ENCODE measurements at regions not wholly inside any gene's neighbourhood (a gene's known extent, or its start where the extent isn't known, plus 50 kb on each side); places are given as distances from the start of the nearest gene placed in this dataset.

DNA sequence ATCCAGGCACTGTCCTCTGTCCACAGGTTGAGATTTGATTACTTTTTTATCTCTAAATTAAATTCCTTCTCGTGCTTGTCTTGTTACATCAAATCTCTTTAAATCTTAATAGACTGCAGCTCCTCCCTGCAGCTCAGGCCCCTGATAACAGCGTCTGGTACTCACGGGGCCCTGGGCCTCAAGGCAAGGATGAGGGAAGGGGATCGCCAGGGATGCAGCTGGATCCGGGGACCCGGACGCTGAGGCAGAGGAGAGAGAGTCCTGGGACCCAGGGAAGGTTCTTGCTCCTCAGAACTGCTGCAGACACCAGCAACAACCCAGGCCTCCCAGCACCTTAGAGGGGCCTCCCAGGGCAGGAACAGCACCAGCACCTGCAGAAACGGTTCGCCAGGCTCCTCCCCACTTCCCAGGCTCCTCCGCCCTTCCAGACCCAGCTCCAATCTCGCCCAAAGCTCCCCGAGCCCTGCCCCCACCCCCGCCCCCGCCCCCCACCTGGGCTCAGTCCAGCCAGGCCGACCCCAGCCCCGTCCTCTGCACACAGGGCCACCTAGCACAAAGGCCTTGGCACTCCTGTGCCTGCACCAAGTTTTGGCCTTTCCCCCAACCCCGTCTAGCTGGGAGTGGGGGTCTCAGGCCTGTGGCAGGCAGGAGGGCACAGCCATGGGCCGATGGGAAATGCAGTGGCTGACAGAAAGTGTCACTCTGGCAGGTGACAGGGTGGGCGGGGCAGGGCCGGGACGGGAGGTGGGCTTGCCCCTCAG, 60.3 kb upstream of the GALNT9 start:
- no peak for DNase-seq (ENCODE audit: low read depth)
- no peak overlapping the region for H3K9ac ChIP-seq (ENCODE audit: low read length)
- H3K27me3 ChIP-seq (replicated peaks; ENCODE audit: control insufficient read depth, insufficient read depth, low read length), result peaks cover 53% of the 10 kb centered on the region
- no peaks in the 10 kb centered on the region for H3K4me1 ChIP-seq (ENCODE audit: control insufficient read depth, insufficient read depth, low read length)
- H3K9me3 ChIP-seq (ENCODE audit: control insufficient read depth, low read length), result no peaks in the 10 kb centered on the region
- H3K4me3 ChIP-seq (ENCODE audit: low read length), result no peak overlapping the region
- H3K36me3 ChIP-seq (ENCODE audit: control insufficient read depth, insufficient read depth, low read length, severe bottlenecking), result no peaks in the 10 kb centered on the region

DNA sequence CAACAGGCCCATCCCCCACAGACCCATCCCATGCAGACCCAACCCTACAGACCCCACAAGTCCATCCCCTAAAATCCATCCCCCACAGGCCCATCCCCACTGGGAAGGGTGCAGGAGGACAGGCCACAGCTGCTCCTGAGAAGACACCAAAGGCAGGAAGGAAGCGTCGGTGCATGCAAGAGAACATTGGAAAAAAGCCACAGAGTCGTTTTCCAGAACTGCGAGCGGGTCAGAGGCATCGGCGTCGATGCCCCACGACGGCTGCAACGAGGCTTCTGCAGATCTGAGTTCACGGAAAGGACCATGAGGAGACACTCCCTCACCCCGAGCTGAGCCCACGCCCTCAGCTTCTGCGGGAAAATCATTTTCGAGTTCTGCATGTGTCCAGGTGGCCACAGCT, 59.6 kb upstream of the GALNT9 start:
- Histone ChIP-seq H3K4me3 (ENCODE audit: low read length) (no peak overlapping the region), H3K4me1 (ENCODE audit: control insufficient read depth, insufficient read depth, low read length) (no peaks in the 10 kb centered on the region), H3K27me3 (replicated peaks; ENCODE audit: control insufficient read depth, insufficient read depth, low read length) (peaks cover 53% of the 10 kb centered on the region), H3K36me3 (ENCODE audit: control insufficient read depth, insufficient read depth, low read length, severe bottlenecking) (no peaks in the 10 kb centered on the region), H3K9ac (ENCODE audit: low read length) (no peak overlapping the region), H3K9me3 (ENCODE audit: control insufficient read depth, low read length) (no peaks in the 10 kb centered on the region)
- DNase-seq (ENCODE audit: low read depth), result no peak

DNA sequence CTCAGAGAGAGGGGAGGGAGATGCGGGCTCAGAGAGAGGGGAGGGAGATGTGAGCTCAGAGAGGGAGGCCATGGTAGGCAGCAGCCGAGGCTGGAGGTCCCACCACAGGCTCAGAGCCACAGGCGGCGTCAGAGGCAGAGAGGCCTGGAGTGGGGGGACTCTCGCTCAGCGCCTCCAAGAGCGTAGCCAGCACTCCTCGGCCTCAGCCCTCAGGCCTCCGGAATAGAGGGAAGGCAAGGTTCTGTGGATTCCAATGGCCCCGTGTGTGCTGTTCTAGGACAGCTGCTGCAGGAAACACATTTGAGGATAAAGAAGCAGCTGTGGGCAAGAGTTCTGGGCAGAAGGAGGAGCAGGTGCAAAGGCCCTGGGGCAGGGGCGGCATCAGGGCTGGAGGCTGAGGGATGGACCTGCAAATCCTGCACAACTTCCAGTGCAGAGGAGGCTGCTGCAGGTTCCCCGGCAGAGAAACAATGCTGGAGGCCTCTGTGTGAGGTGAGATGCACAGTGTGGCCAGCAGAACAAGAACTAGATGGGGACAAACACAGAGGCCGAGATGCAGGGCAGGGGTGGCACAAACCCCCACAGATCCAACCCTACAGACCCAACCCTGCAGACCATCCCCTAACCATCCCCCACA, 59.1 kb upstream of the GALNT9 start:
- H3K36me3 ChIP-seq (ENCODE audit: control insufficient read depth, insufficient read depth, low read length, severe bottlenecking), result no peaks in the 10 kb centered on the region
- H3K4me3 ChIP-seq (ENCODE audit: low read length), result no peak overlapping the region
- H3K4me1 ChIP-seq (ENCODE audit: control insufficient read depth, insufficient read depth, low read length), result no peaks in the 10 kb centered on the region
- H3K27me3 ChIP-seq (replicated peaks; ENCODE audit: control insufficient read depth, insufficient read depth, low read length), result peaks cover 53% of the 10 kb centered on the region
- no peaks in the 10 kb centered on the region for H3K9me3 ChIP-seq (ENCODE audit: control insufficient read depth, low read length)
- no peak overlapping the region for H3K9ac ChIP-seq (ENCODE audit: low read length)
- DNase-seq (ENCODE audit: low read depth), result no peak

DNA sequence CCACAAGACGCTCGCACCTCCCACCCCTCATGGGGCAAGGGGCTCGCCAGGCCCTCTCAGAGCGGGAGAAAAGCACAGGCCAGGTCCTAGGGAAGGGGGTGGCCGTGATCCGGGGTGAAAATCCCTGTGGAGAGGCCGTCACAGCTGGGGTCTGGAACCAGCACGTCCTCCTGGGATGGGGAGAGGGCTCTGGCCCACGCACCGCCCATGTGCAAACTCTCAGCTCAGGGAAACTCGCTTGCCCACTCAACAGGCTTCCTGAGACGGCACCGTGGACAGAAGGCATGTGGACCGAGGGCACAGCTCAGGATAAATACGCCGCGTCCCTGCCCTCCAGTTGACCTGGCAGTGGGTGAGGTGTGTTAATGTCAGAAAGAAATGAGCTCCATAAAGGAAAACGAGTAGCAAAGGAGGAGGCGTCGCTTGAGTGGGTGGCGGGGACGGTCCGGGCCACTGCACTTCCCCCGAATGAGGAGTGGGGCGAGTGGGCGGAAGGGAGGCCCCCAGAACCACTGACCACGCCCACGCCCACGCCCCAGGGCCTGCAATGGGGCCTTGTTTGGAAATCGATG, 57.6 kb upstream of the GALNT9 start:
- no peak for DNase-seq (ENCODE audit: low read depth)
- peaks cover 58% of the 10 kb centered on the region for H3K27me3 ChIP-seq (replicated peaks; ENCODE audit: control insufficient read depth, insufficient read depth, low read length)
- H3K9ac ChIP-seq (ENCODE audit: low read length), result no peak overlapping the region

DNA sequence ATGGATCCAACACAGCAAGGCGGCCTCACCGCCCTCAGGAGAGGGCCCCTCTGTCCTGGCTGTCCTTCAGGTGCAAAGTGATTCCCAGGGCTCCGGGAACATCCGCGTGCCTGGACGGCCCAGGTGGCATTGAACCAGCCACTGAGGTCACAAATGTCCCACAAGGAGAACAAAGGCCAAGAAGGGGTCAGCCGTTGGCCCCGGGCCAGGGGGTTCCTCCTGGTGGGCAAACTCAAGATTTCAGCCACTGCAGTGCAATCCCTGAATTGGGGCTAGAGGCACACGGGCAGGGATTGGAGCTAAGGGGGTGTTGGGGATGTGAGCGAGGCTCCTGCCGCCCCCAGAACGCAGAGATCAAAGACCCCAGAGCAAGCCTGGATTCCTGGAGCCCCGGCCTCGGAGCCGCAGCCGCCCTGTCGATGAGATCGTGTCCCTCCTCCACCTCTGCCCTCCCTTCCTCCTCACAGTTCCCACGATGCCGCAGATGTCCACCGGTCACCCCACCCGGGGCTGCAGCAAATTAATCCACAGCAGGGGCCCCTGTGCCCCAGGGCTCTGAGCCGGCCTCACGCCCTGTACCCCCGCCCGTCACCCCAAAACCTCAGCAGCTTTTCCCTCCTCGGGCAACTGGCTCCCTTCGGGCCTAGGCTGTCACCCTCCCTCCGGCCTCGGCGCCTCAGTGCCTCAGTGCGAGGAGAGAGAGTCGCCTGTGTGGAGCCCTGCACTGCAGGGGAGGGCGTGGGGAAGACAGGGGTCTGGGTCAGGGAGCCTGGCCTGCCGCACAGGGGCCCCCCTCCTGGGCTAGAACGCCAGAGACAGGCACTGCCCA, 56.7 kb upstream of the GALNT9 start:
- Histone ChIP-seq H3K9ac (ENCODE audit: low read length) (no peak overlapping the region), H3K9me3 (ENCODE audit: control insufficient read depth, low read length) (no peaks in the 10 kb centered on the region), H3K4me1 (ENCODE audit: control insufficient read depth, insufficient read depth, low read length) (no peaks in the 10 kb centered on the region), H3K27me3 (replicated peaks; ENCODE audit: control insufficient read depth, insufficient read depth, low read length) (peaks cover 63% of the 10 kb centered on the region), H3K4me3 (ENCODE audit: low read length) (no peak overlapping the region), H3K36me3 (ENCODE audit: control insufficient read depth, insufficient read depth, low read length, severe bottlenecking) (no peaks in the 10 kb centered on the region)
- DNase-seq (ENCODE audit: low read depth), result no peak

More for the DNA sequence above, 57.6 kb upstream of the GALNT9 start:
- H3K9me3 ChIP-seq (ENCODE audit: control insufficient read depth, low read length), result no peaks in the 10 kb centered on the region
- H3K4me1 ChIP-seq (ENCODE audit: control insufficient read depth, insufficient read depth, low read length), result no peaks in the 10 kb centered on the region
- H3K36me3 ChIP-seq (ENCODE audit: control insufficient read depth, insufficient read depth, low read length, severe bottlenecking), result no peaks in the 10 kb centered on the region
- no peak overlapping the region for H3K4me3 ChIP-seq (ENCODE audit: low read length)

DNA sequence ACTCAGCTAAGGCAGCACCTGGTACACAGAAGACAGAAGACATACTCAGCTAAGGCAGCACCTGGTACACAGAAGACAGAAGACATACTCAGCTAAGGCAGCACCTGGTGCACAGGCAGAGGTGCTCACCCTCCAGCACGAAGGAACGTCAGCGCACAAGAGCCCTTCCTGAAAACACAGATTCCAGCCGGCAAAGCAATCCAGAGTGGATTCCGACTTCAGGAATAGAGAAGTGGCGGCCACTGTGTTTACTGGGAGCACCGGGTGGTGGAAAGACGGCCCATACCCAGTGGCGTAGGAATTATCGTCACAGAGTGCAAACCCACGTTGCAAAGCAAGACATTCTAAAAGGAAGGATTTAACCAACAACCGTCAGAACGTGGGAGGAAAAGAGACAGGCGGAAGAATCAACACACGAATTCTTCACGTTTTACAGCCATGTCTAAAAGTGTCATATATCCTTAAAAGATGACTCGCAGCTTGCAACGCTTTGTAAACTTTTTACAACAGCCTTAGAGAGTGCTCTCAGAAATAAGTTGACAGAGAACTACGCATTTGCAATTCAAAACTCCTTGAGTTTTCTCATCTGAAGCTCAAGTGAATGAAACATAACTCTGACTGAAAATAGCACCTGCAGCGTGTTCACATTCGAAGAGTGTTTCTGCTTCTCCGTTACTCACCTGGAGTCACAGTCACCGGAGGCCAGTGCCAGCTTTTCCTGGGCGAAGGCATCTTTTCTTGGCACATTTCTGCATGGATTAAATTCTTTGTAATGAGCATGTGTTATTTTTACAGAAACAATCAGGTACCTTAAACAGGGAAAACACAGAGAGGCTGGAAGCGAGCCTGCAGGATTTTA, 55.8 kb upstream of the GALNT9 start:
- Histone ChIP-seq H3K36me3 (ENCODE audit: control insufficient read depth, insufficient read depth, low read length, severe bottlenecking) (no peaks in the 10 kb centered on the region), H3K27me3 (replicated peaks; ENCODE audit: control insufficient read depth, insufficient read depth, low read length) (peaks cover 64% of the 10 kb centered on the region)
- no peak for DNase-seq (ENCODE audit: low read depth)

DNA sequence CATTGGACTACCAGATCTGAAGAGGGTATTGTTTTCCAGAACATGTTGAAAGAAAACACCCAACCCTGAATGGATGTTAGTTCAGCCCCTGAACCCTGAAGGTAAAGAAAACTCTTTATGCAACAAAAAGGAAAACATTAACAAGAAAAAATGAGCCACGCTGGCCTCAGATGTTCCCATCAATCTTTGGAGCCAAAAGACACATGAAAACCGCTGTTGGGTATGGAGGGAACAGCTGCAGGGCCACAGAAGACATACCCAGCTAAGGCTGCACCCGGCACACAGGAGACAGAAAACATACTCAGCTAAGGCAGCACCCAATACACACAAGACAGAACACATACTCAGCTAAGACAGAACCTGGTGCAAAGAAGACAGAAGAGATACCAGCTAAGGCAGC, 51.3 kb upstream of the GALNT9 start:
- no peak for DNase-seq (ENCODE audit: low read depth)
- no peak overlapping the region for H3K9ac ChIP-seq (ENCODE audit: low read length)
- H3K4me1 ChIP-seq (ENCODE audit: control insufficient read depth, insufficient read depth, low read length), result no peaks in the 10 kb centered on the region
- H3K36me3 ChIP-seq (ENCODE audit: control insufficient read depth, insufficient read depth, low read length, severe bottlenecking), result no peaks in the 10 kb centered on the region
- peaks cover 55% of the 10 kb centered on the region for H3K27me3 ChIP-seq (replicated peaks; ENCODE audit: control insufficient read depth, insufficient read depth, low read length)
- no peak overlapping the region for H3K4me3 ChIP-seq (ENCODE audit: low read length)
- H3K9me3 ChIP-seq (ENCODE audit: control insufficient read depth, low read length), result no peaks in the 10 kb centered on the region

More for the DNA sequence above, 55.8 kb upstream of the GALNT9 start:
- H3K4me3 ChIP-seq (ENCODE audit: low read length), result no peak overlapping the region
- no peaks in the 10 kb centered on the region for H3K4me1 ChIP-seq (ENCODE audit: control insufficient read depth, insufficient read depth, low read length)
- no peaks in the 10 kb centered on the region for H3K9me3 ChIP-seq (ENCODE audit: control insufficient read depth, low read length)
- H3K9ac ChIP-seq (ENCODE audit: low read length), result no peak overlapping the region

DNA sequence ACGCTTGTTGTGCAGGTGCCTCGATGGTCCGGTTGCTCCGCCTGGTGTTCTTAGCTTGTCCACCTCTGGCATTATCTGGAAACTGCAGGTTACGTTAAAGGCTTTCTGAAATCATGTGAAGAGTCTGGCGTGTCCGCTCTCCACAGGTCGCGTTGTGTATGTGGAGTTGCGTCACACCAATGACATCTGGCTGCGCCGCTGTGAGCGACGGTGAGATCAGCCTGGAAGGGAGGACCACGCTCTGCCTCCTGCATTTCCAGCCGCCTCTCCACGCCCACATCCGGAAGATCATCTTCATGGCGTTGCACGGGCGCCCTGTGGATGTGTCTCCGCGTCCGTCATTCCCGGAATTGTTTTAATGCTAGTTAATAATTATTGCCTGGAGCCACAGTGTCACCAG, 50.6 kb upstream of the GALNT9 start:
- H3K4me1 ChIP-seq (ENCODE audit: control insufficient read depth, insufficient read depth, low read length), result no peaks in the 10 kb centered on the region
- DNase-seq (ENCODE audit: low read depth), result no peak
- H3K4me3 ChIP-seq (ENCODE audit: low read length), result no peak overlapping the region
- peaks cover 54% of the 10 kb centered on the region for H3K27me3 ChIP-seq (replicated peaks; ENCODE audit: control insufficient read depth, insufficient read depth, low read length)
- H3K36me3 ChIP-seq (ENCODE audit: control insufficient read depth, insufficient read depth, low read length, severe bottlenecking), result no peaks in the 10 kb centered on the region
- no peak overlapping the region for H3K9ac ChIP-seq (ENCODE audit: low read length)
- no peaks in the 10 kb centered on the region for H3K9me3 ChIP-seq (ENCODE audit: control insufficient read depth, low read length)

DNA sequence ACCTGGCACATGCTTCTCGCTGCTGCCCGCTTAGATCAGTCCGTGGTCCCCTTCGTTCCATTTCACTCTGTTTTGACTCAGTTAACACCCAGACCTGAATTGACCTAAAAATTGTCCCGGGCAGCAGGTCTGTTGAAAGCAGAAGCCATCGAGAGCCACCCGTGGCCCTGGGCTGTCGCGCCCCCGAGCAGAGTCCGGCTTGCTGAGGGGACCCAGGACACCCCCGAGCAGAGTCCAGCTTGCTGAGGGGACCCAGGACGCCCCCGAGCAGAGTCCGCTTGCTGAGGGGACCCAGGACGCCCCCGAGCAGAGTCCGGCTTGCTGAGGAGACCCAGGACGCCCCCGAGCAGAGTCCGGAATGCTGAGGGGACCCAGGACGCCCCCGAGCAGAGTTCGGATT, 50.2 kb upstream of the GALNT9 start:
- no peak for DNase-seq (ENCODE audit: low read depth)
- Histone ChIP-seq H3K9ac (ENCODE audit: low read length) (no peak overlapping the region), H3K4me1 (ENCODE audit: control insufficient read depth, insufficient read depth, low read length) (no peaks in the 10 kb centered on the region), H3K36me3 (ENCODE audit: control insufficient read depth, insufficient read depth, low read length, severe bottlenecking) (no peaks in the 10 kb centered on the region), H3K27me3 (replicated peaks; ENCODE audit: control insufficient read depth, insufficient read depth, low read length) (peaks cover 56% of the 10 kb centered on the region), H3K4me3 (ENCODE audit: low read length) (no peak overlapping the region), H3K9me3 (ENCODE audit: control insufficient read depth, low read length) (no peaks in the 10 kb centered on the region)
